Erythroblast (primary cell): ENCODE measurements at regions not wholly inside any gene's neighbourhood (a gene's known extent, or its start where the extent isn't known, plus 50 kb on each side); places are given as distances from the start of the nearest gene placed in this dataset.

Experiments used
- GATA1 ChIP-seq: IDR thresholded peaks from 2 replicates; pipeline ENCODE4 v1.6.1; 2011; ENCODE audit warnings: low read depth, mild to moderate bottlenecking, control low read depth, low read length, moderate library complexity
- POLR2A ChIP-seq: IDR thresholded peaks from 2 replicates; pipeline ENCODE4 v1.6.1; 2011; ENCODE audit warnings: mild to moderate bottlenecking, low read length

DNA sequence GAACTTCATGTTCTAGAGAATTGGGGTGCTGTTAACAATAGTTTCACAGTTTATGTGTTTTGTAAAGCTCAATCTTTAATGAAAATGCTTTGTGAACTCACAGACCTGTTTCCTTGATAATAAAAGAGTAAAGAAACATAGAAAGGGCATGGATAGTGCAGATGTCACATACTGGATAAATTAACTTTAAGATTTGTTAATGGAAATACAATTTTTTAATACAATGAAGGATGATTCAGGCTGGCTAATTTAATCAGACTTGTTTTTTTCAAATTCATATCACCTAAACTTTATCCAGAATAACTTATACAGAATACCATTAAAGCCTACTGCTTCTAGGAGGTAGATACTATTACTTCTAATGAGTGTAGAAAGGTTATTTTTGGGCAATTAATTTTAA is 1033.5 kb upstream of the SLC10A2 start:
- TF ChIP-seq POLR2A (no peak), GATA1 (no peak)
